Neuronal stem cell (in vitro differentiated cells): ENCODE measurements at regions not wholly inside any gene's neighbourhood (a gene's known extent, or its start where the extent isn't known, plus 50 kb on each side); places are given as distances from the start of the nearest gene placed in this dataset.

Experiments used
- DNase-seq: peaks from one replicate; pipeline ENCODE4 v3.0.0-alpha.2; 2013; ENCODE audit warnings: low spot score
- H2AFZ ChIP-seq: one replicate; pipeline ENCODE4 v1.6.1; 2013; ENCODE audit warnings: mild to moderate bottlenecking, low read length, inconsistent platforms
- H2AK5ac ChIP-seq: 2 replicates; pipeline ENCODE4 v1.6.1; 2013; ENCODE audit warnings: low read depth, mild to moderate bottlenecking, inconsistent platforms, low read length, moderate library complexity, mixed read lengths
- H2BK120ac ChIP-seq: 2 replicates; pipeline ENCODE4 v1.6.1; 2013; ENCODE audit warnings: low read depth, mild to moderate bottlenecking, inconsistent platforms, low read length, moderate library complexity, mixed read lengths
- H2BK12ac ChIP-seq: one replicate; pipeline ENCODE4 v1.6.1; 2013; ENCODE audit warnings: low read length, inconsistent platforms
- H2BK15ac ChIP-seq: 2 replicates; pipeline ENCODE4 v1.6.1; 2013; ENCODE audit warnings: mild to moderate bottlenecking, low read length, inconsistent platforms, mixed read lengths
- H2BK5ac ChIP-seq: one replicate; pipeline ENCODE4 v1.6.1; 2013; ENCODE audit warnings: inconsistent platforms, mild to moderate bottlenecking, low read length, moderate library complexity
- H3K14ac ChIP-seq: one replicate; pipeline ENCODE4 v1.6.1; 2013; ENCODE audit warnings: low read length, inconsistent platforms
- H3K18ac ChIP-seq: 2 replicates; pipeline ENCODE4 v1.6.1; 2013; ENCODE audit warnings: low read length, inconsistent platforms
- H3K23ac ChIP-seq: 2 replicates; pipeline ENCODE4 v1.6.1; 2013; ENCODE audit warnings: low read depth, mild to moderate bottlenecking, mixed read lengths, low read length, inconsistent platforms; ENCODE audit not compliant: poor library complexity
- H3K27ac ChIP-seq: replicated peaks from 3 replicates; pipeline ENCODE4 v1.5.1; 2013; ENCODE audit warnings: low read length, inconsistent platforms
- H3K27me3 ChIP-seq, 3 experiments: 2 replicates each; pipeline ENCODE4 v1.6.1; 2013; ENCODE audit warnings: low read length in 3 of 3, mild to moderate bottlenecking in 2 of 3, inconsistent platforms in 1 of 3, low read depth in 1 of 3, mixed read lengths in 1 of 3, moderate library complexity in 1 of 3; ENCODE audit not compliant: control insufficient read depth in 3 of 3, insufficient read depth in 3 of 3
- H3K36me3 ChIP-seq, 2 donors: replicated peaks in 1 of 2; 2 replicates each; pipeline ENCODE4 v1.6.1; 2013; ENCODE audit warnings: low read length in 2 of 2; ENCODE audit not compliant: control insufficient read depth in 2 of 2, insufficient read depth in 2 of 2
- H3K4ac ChIP-seq: 2 replicates; pipeline ENCODE4 v1.6.1; 2013; ENCODE audit warnings: inconsistent platforms, mild to moderate bottlenecking, low read length, moderate library complexity
- H3K4me1 ChIP-seq, 2 donors: 1 replicate in 1 of 2; 2 replicates in 1 of 2; pipeline ENCODE4 v1.6.1; 2013; ENCODE audit warnings: low read length in 2 of 2, low read depth in 1 of 2; ENCODE audit not compliant: control insufficient read depth in 2 of 2, insufficient read depth in 1 of 2
- H3K4me2 ChIP-seq: one replicate; pipeline ENCODE4 v1.6.1; 2013; ENCODE audit warnings: mild to moderate bottlenecking, low read length, inconsistent platforms; ENCODE audit not compliant: insufficient read depth, poor library complexity, severe bottlenecking
- H3K4me3 ChIP-seq, 2 donors: 2 replicates each; pipeline ENCODE4 v1.5.1; 2013; ENCODE audit warnings: low read length in 2 of 2, mild to moderate bottlenecking in 2 of 2, inconsistent platforms in 1 of 2, moderate library complexity in 1 of 2
- H3K79me1 ChIP-seq: one replicate; pipeline ENCODE4 v1.6.1; 2013; ENCODE audit warnings: low read depth, mild to moderate bottlenecking, inconsistent platforms, low read length, moderate library complexity
- H3K9ac ChIP-seq: one replicate; pipeline ENCODE4 v1.6.1; 2013; ENCODE audit warnings: mild to moderate bottlenecking, low read depth, low read length, inconsistent platforms; ENCODE audit not compliant: poor library complexity
- H3K9me3 ChIP-seq, 2 donors: replicated peaks in 1 of 2; 2 replicates each; pipeline versions ENCODE3 to v1.6.1; 2013; ENCODE audit warnings: low read length in 2 of 2, mild to moderate bottlenecking in 2 of 2, inconsistent platforms in 1 of 2, low read depth in 1 of 2, mixed read lengths in 1 of 2, moderate library complexity in 1 of 2; ENCODE audit not compliant: control insufficient read depth in 2 of 2, insufficient read depth in 1 of 2
- H4K8ac ChIP-seq: one replicate; pipeline ENCODE4 v1.6.1; 2013; ENCODE audit warnings: low read depth, mild to moderate bottlenecking, inconsistent platforms, low read length, moderate library complexity
- H4K91ac ChIP-seq: one replicate; pipeline ENCODE4 v1.6.1; 2013; ENCODE audit warnings: low read length, low read depth, mild to moderate bottlenecking, inconsistent platforms; ENCODE audit not compliant: poor library complexity
- WGBS, 2 donors: extraction: QIAGEN DNeasy Blood & Tissue Kit; methylation state at CpG; one replicate each; pipeline ENCODE4 v1.1.7; 2013; ENCODE audit warnings: missing lambda C conversion rate in 2 of 2, mixed read lengths in 1 of 2; ENCODE audit not compliant: insufficient read length in 2 of 2, insufficient replicate concordance in 1 of 2; ENCODE audit errors: extremely low coverage in 2 of 2; 5-methylcytosine and 5-hydroxymethylcytosine counted together

DNA sequence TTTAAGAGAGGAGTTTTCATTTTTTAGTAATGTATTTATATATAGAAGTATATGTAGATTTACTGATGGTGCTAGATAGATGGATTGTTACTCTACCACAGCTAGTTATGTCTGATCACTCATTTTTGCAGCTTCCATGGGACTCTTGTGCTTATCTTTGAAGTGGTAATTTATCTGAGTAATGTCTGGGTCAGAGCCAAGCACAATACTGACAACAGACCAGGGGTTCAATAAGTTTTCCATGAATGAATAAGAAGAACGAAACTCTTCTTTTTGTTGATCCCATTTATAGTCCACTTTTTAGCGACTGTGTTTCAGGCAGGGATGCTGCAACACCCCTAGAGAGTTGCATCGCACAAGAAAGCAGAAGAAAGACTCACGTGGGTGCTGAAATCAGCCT is 935.2 kb downstream of the PLA2G4A start:
- no peak overlapping the region for H3K27ac ChIP-seq
- no peak overlapping the region for H3K9ac ChIP-seq
- no peak overlapping the region for H3K14ac ChIP-seq
- no peak overlapping the region for H2BK5ac ChIP-seq
- H2AFZ ChIP-seq: no peak overlapping the region
- H3K79me1 ChIP-seq: no peaks in the 10 kb centered on the region
- no peak for DNase-seq
- peaks cover 0 to 2% of the 10 kb centered on the region in 2 donors for H3K9me3 ChIP-seq
- WGBS, 2 donors: no CpG with 5 or more reads among the region's 4 CpGs
- no peaks in the 10 kb centered on the region for H3K4me1 ChIP-seq
- H3K23ac ChIP-seq: no peak overlapping the region
- H2BK12ac ChIP-seq: no peak overlapping the region
- H3K4me3 ChIP-seq: no peak overlapping the region
- no peak overlapping the region for H4K8ac ChIP-seq
- H3K36me3 ChIP-seq: no peaks in the 10 kb centered on the region
- H2BK120ac ChIP-seq: no peak overlapping the region
- H3K4me2 ChIP-seq: no peak overlapping the region
- no peak overlapping the region for H3K18ac ChIP-seq
- no peak overlapping the region for H2BK15ac ChIP-seq
- no peak overlapping the region for H4K91ac ChIP-seq
- H3K27me3 ChIP-seq: no peaks in the 10 kb centered on the region
- no peak overlapping the region for H2AK5ac ChIP-seq
- H3K4ac ChIP-seq: no peak overlapping the region

DNA sequence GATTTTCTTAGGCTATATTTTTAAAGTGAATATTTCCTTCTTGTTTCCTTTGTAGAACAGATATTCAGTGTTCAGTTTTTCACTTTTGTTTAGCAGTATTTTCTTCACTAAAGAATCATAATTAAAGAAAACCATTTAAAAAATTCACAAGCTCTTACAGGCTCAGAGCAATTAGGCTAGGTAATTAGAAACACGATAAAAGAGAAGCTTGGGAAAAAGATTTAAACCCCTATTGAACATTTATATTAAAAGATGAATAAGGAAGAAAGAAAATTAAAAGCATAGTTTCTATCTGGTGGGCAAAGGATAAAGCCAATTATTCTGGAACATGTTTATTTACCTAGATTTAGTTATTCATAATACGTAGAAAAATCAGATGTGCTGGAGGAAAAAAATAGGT is 942.6 kb downstream of the PLA2G4A start:
- no peak overlapping the region for H2AFZ ChIP-seq
- no peak overlapping the region for H2AK5ac ChIP-seq
- no peak overlapping the region for H2BK5ac ChIP-seq
- H3K4me3 ChIP-seq: no peak overlapping the region
- no peak overlapping the region for H3K27ac ChIP-seq
- H3K9ac ChIP-seq: no peak overlapping the region
- no peak overlapping the region for H2BK120ac ChIP-seq
- H3K4ac ChIP-seq: no peak overlapping the region
- no peak overlapping the region for H3K18ac ChIP-seq
- no peak overlapping the region for H3K14ac ChIP-seq
- H2BK12ac ChIP-seq: no peak overlapping the region
- no peak overlapping the region for H4K91ac ChIP-seq
- WGBS, 2 donors: no CpG with 5 or more reads among the region's 2 CpGs
- no peaks in the 10 kb centered on the region for H3K36me3 ChIP-seq
- no peaks in the 10 kb centered on the region for H3K4me1 ChIP-seq
- no peak overlapping the region for H3K23ac ChIP-seq
- no peak for DNase-seq
- no peak overlapping the region for H3K4me2 ChIP-seq
- no peaks in the 10 kb centered on the region for H3K27me3 ChIP-seq
- no peak overlapping the region for H2BK15ac ChIP-seq
- no peaks in the 10 kb centered on the region for H3K9me3 ChIP-seq
- H4K8ac ChIP-seq: no peak overlapping the region
- no peaks in the 10 kb centered on the region for H3K79me1 ChIP-seq

- Histone ChIP-seq H3K79me1 (no peaks in the 10 kb centered on the region), H2BK5ac (no peak overlapping the region), H3K4ac (no peak overlapping the region), H3K36me3 (no peaks in the 10 kb centered on the region), H2BK12ac (no peak overlapping the region), H3K18ac (no peak overlapping the region), H3K23ac (no peak overlapping the region), H2AK5ac (no peak overlapping the region), H3K27ac (no peak overlapping the region), H4K91ac (no peak overlapping the region), H2BK15ac (no peak overlapping the region), H3K9ac (no peak overlapping the region), H3K14ac (no peak overlapping the region), H3K4me3 (no peak overlapping the region), H4K8ac (no peak overlapping the region), H3K9me3 (no peaks in the 10 kb centered on the region), H3K4me2 (no peak overlapping the region), H3K27me3 (no peaks in the 10 kb centered on the region), H3K4me1 (no peaks in the 10 kb centered on the region), H2BK120ac (no peak overlapping the region), H2AFZ (no peak overlapping the region)
- no peak for DNase-seq
- WGBS, 2 donors: no CpG with 5 or more reads among the region's 5 CpGs
These were observed 944.4 kb downstream of the PLA2G4A start for GRCh38 chr1:187773168-187773567.

DNA sequence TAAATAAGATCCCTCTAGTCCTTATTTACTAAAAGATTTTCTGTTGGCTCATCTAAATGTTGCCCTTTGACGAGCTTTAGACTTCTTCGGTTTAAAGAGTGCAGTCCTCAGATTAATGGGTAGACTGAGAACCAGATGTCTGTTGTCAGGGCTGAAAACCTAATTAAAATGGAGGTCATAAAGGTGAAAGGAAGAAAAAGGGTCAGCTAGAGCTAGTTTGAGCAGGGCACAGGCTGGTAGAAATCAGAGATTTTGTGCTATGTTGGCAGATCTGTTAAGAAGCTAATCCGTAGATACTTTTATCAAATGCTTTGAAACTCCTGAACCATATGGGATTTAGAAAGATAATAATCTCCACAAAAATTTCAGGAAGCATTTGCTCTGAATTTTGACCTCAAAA is 959.0 kb downstream of the PLA2G4A start:
- no peak overlapping the region for H2BK5ac ChIP-seq
- no peak overlapping the region for H3K4me3 ChIP-seq
- no peak overlapping the region for H3K14ac ChIP-seq
- no peaks in the 10 kb centered on the region for H3K9me3 ChIP-seq
- no peak overlapping the region for H2BK12ac ChIP-seq
- no peak overlapping the region for H3K4me2 ChIP-seq
- no peak overlapping the region for H2BK15ac ChIP-seq
- peaks cover 4 to 13% of the 10 kb centered on the region in 2 donors for H3K4me1 ChIP-seq
- H4K8ac ChIP-seq: no peak overlapping the region
- H3K23ac ChIP-seq: no peak overlapping the region
- no peak overlapping the region for H3K9ac ChIP-seq
- DNase-seq: peak; percentile 53
- no peak overlapping the region for H2AK5ac ChIP-seq
- H3K27me3 ChIP-seq: no peaks in the 10 kb centered on the region
- H3K36me3 ChIP-seq: no peaks in the 10 kb centered on the region
- no peak overlapping the region for H2BK120ac ChIP-seq
- no CpG with 5 or more reads among the region's 3 CpGs for WGBS, 2 donors
- H3K18ac ChIP-seq: no peak overlapping the region
- H2AFZ ChIP-seq: peak overlapping the region; percentile 2
- no peak overlapping the region for H4K91ac ChIP-seq
- no peak overlapping the region for H3K27ac ChIP-seq
- H3K4ac ChIP-seq: no peak overlapping the region
- no peaks in the 10 kb centered on the region for H3K79me1 ChIP-seq
